GM12873 (cell line): ENCODE measurements at regions not wholly inside any gene's neighbourhood (a gene's known extent, or its start where the extent isn't known, plus 50 kb on each side); places are given as distances from the start of the nearest gene placed in this dataset.

Experiments used
- TF ChIP-seq, protein P1 (sequence below): IDR thresholded peaks from 2 replicates; pipeline ENCODE4 v1.5.1; 2012; ENCODE audit warnings: low read depth, mild to moderate bottlenecking, moderate library complexity, low read length, control low read depth; ENCODE audit not compliant: insufficient read depth; ENCODE audit errors: missing control alignments

DNA sequence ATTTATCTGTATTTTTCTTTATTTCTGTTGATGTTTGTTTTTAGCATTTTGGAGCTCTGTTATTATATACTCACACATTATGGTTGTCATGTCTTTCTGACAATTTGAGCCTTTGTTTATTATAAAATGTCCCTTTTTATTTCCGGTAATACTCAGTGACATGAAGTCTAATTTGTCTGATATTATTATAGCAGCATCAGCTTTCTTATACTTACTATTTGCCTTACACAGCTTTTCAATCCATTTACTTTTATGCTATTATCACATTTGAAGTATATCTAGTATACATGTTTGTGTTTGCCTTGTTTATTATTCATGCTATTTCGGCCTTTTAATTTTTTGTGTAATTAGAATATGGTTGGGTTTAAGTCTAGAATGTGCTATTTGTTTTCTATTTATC, 430.6 kb upstream of the FANCL start:
- TF ChIP-seq, protein P1, sequence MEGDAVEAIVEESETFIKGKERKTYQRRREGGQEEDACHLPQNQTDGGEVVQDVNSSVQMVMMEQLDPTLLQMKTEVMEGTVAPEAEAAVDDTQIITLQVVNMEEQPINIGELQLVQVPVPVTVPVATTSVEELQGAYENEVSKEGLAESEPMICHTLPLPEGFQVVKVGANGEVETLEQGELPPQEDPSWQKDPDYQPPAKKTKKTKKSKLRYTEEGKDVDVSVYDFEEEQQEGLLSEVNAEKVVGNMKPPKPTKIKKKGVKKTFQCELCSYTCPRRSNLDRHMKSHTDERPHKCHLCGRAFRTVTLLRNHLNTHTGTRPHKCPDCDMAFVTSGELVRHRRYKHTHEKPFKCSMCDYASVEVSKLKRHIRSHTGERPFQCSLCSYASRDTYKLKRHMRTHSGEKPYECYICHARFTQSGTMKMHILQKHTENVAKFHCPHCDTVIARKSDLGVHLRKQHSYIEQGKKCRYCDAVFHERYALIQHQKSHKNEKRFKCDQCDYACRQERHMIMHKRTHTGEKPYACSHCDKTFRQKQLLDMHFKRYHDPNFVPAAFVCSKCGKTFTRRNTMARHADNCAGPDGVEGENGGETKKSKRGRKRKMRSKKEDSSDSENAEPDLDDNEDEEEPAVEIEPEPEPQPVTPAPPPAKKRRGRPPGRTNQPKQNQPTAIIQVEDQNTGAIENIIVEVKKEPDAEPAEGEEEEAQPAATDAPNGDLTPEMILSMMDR = no peak

DNA sequence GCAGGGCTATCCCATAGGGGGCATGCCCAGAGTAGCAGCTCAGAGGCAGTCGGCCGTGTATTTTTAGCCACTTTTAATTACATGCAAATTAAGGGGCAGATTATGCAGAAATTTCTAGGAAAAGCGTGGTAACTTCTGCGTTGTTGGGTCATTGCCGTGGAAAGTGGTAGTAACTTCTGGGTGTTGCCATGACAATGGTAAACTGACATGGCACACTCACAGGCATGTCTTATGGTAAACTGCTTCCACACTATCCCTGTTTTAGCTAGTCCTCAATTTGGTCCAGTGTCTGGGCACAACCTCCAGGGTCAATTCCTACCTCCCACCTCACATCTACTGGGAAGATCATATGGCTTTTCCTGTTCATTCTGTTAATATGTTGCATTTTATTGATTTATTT, 428.9 kb upstream of the FANCL start:
- TF ChIP-seq, protein P1 = no peak

GRCh38 chr2:58667137-58667774, 426.1 kb upstream of the FANCL start:
- TF ChIP-seq, protein P1 = no peak

DNA sequence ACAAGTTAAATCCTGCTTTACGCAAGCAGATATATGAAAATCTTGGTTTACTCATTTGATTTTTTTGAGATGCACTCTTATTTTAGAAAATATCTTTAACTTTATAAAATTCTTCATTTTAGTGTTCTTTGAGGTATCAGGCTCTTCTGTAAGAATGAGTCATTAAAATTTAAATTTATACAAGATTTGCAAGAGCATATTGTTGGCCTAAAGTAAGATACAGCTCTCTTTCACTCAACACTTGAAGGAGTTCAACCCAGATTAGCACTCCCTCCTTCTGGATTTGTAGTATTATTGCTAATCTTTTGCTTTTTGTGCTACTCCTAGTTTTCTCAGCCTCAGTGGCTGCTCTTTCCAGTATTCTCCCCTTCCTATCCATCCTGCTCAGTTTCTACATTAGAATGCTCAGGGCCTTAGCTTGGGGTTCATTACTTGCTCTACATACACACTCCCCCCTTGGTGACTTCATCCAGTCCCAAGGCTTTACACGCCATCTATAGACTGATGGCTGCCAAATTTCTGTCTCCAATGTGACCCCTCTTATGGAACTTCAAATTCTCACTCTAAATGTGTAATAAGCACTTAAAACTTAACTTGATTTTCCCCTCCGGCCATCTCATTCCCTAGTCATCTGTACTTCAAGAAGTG, 425.3 kb upstream of the FANCL start:
- TF ChIP-seq, protein P1 = no peak

DNA sequence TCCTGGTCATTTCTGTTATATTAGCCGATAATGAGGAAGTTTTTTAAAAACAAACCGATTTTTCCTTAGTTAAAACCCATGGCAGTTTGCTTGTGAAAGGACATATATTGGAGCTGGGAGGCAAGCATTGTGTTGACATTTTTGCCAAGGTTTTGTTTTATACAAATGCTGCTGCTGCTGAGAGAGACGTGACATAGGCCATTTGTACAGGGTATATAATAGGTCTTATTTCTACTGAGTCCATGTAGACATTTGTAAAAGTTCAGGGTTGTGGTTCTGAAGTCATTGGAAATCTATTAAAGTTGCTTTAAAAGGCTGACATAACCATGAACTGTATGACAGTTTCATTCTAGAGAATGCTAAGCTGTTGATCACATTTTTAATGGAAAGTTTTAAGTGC, 424.0 kb upstream of the FANCL start:
- TF ChIP-seq, protein P1 = no peak

DNA sequence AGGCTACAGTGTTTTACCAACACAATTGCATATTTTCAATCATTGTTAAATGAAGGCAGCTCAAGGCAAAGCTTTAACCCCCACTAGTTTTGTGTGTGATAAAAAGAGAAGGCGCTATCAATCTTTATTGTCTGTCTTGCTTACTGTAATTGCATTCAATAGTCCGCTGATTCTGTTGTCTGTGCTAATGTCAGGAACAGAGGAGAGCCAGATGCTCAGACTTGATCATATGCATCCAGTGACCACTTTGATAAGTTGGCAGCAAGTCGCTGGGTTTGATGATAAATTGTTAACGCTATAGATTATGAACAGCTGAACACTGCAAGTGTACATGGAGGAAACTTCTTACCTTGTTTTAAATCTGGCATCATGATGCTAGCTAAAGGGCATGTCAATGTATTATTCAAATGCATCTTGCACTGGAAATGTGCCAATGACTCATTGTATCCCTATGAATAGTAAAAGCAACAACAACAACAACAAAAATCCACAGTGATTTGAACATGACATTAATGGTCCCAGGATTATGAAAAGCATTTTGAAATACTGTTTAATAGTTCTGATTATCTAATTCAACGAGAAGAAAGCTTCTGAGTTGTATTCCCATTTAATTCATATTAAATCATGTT, 423.5 kb upstream of the FANCL start:
- TF ChIP-seq, protein P1 = no peak

GRCh38 chr2:58660046-58660445, 418.9 kb upstream of the FANCL start:
- TF ChIP-seq, protein P1 = no peak
